Mesodermal cell (in vitro differentiated cells): ENCODE measurements at regions not wholly inside any gene's neighbourhood (a gene's known extent, or its start where the extent isn't known, plus 50 kb on each side); places are given as distances from the start of the nearest gene placed in this dataset.

Experiments
- H3K27ac ChIP-seq: 2 replicates; pipeline ENCODE4 v1.7.0; 2013; ENCODE audit warnings: mild to moderate bottlenecking, low read depth, low read length, moderate library complexity; ENCODE audit not compliant: severe bottlenecking
- H3K36me3 ChIP-seq: 2 replicates; pipeline ENCODE4 v1.7.1; 2013; ENCODE audit warnings: mild to moderate bottlenecking, low read length, moderate library complexity; ENCODE audit not compliant: control insufficient read depth, insufficient read depth
- H3K4me1 ChIP-seq: one replicate; pipeline ENCODE4 v1.7.1; 2013; ENCODE audit warnings: mild to moderate bottlenecking, low read length; ENCODE audit not compliant: insufficient read depth, control insufficient read depth, poor library complexity, severe bottlenecking
- H3K4me3 ChIP-seq: 2 replicates; pipeline ENCODE4 v1.7.0; 2013; ENCODE audit warnings: low read length, control low read depth, mild to moderate bottlenecking; ENCODE audit not compliant: insufficient read depth, poor library complexity, severe bottlenecking; ENCODE audit errors: extremely low read depth
- H3K9me3 ChIP-seq: 2 replicates; pipeline ENCODE4 v1.7.1; 2013; ENCODE audit warnings: mild to moderate bottlenecking, low read length, moderate library complexity; ENCODE audit not compliant: control insufficient read depth
- WGBS, 2 experiments: methylation state at CpG; one replicate each; pipeline ENCODE4 v1.1.5; 2013; ENCODE audit warnings: missing lambda C conversion rate in 2 of 2; ENCODE audit not compliant: insufficient coverage in 2 of 2; 5-methylcytosine and 5-hydroxymethylcytosine counted together

GRCh38 chr20:52683761-52684160 lies 288.4 kb upstream of the TSHZ2 start:
- Histone ChIP-seq H3K4me3 (no peak overlapping the region), H3K4me1 (no peaks in the 10 kb centered on the region)
- WGBS, 2 experiments: 95 to 98% methylated on average over 2 to 5 of the region's 5 CpGs

GRCh38 chr20:52682237-52682636 lies 289.9 kb upstream of the TSHZ2 start:
- WGBS, 2 experiments: no CpG with 5 or more reads among the region's 1 CpG
- Histone ChIP-seq H3K36me3 (no peaks in the 10 kb centered on the region), H3K9me3 (no peaks in the 10 kb centered on the region), H3K27ac (no peak overlapping the region), H3K4me3 (no peak overlapping the region), H3K4me1 (no peaks in the 10 kb centered on the region)

More at GRCh38 chr20:52683761-52684160, 288.4 kb upstream of the TSHZ2 start:
- Histone ChIP-seq H3K27ac (no peak overlapping the region), H3K36me3 (no peaks in the 10 kb centered on the region), H3K9me3 (no peaks in the 10 kb centered on the region)

DNA sequence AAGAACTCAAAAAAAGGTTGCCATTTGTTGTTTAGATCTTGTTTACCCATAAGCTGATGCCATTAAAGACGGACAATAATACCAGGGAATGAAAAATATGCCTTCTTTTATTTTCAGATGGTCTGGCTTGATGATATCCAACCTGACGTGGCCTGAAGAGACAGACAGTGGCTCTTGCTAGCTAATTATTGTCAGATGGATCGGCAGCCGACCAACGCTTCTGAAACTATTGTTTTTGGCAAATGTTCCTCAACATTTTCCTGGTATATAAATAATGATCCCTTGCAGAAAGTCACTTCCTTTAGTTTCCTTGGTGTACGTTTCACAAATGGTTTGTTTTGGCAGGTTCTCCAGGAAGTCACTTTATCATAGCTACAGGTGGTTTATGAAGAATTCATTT lies 290.9 kb upstream of the TSHZ2 start:
- Histone ChIP-seq H3K4me3 (no peak overlapping the region), H3K4me1 (no peaks in the 10 kb centered on the region), H3K9me3 (no peaks in the 10 kb centered on the region), H3K36me3 (no peaks in the 10 kb centered on the region), H3K27ac (no peak overlapping the region)
- whole genome bisulfite sequencing, 2 experiments: 89 to 96% methylated on average over 3 to 4 of the region's 6 CpGs

DNA sequence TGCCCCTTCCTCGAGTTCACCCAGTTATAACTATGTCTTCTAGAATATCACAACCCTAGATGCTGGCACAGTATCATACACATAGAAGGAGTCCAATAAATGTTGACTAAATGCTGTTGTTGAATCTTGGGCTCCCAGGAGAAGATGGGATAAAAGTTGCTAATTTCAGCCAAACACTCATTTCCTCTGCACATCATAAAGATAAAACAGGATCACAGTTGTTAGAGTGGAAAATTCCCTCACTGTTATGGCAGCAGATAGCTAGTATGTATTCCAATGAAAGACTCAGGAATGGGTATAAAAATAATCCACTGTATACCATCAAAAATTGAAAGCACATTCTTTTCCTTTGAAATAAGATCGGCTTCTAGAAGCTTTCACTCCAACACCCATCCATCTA lies 294.9 kb upstream of the TSHZ2 start:
- H3K4me1 ChIP-seq: no peaks in the 10 kb centered on the region
- 83% methylated on average over 1 of the region's 2 CpGs; no CpG with 5 or more reads in 1 of the 2 experiments for WGBS, 2 experiments
- H3K4me3 ChIP-seq: no peak overlapping the region
- H3K9me3 ChIP-seq: no peaks in the 10 kb centered on the region
- no peaks in the 10 kb centered on the region for H3K36me3 ChIP-seq
- H3K27ac ChIP-seq: no peak overlapping the region

- no peak overlapping the region for H3K4me3 ChIP-seq
- H3K27ac ChIP-seq: no peak overlapping the region
- no peaks in the 10 kb centered on the region for H3K9me3 ChIP-seq
- no peaks in the 10 kb centered on the region for H3K4me1 ChIP-seq
- H3K36me3 ChIP-seq: no peaks in the 10 kb centered on the region
- 76 to 87% methylated on average over 8 to 10 of the region's 13 CpGs for WGBS, 2 experiments
These were observed 295.7 kb upstream of the TSHZ2 start for GRCh38 chr20:52676283-52676995.

DNA sequence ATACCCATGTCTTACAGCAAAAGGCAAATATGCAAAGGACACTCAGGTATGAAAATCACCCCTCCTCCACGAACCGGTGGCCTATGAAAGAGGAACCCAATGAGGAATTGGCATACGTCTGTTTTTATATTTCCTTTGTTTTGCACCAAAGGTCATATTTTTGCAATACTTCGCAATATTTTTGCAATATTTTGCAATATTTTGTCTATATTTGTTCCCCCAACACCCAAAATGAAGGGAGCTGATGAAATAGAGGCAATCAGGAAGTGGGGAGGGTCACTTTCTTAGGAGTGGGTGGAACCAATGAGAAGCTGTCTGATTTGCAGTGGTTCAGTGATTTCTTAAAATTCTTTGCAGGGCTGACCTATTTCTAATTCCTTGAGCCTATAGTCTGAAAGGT lies 296.8 kb upstream of the TSHZ2 start:
- no CpG with 5 or more reads among the region's 4 CpGs for WGBS, 2 experiments
- no peak overlapping the region for H3K27ac ChIP-seq
- H3K9me3 ChIP-seq: no peaks in the 10 kb centered on the region
- no peaks in the 10 kb centered on the region for H3K4me1 ChIP-seq
- no peak overlapping the region for H3K4me3 ChIP-seq
- H3K36me3 ChIP-seq: no peaks in the 10 kb centered on the region

GRCh38 chr20:52668626-52669025 lies 303.5 kb upstream of the TSHZ2 start:
- 100% methylated on average over 1 of the region's 3 CpGs; no CpG with 5 or more reads in 1 of the 2 experiments for whole genome bisulfite sequencing, 2 experiments
- no peaks in the 10 kb centered on the region for H3K9me3 ChIP-seq
- H3K27ac ChIP-seq: no peak overlapping the region
- H3K4me1 ChIP-seq: no peaks in the 10 kb centered on the region
- H3K4me3 ChIP-seq: no peak overlapping the region
- H3K36me3 ChIP-seq: no peaks in the 10 kb centered on the region

DNA sequence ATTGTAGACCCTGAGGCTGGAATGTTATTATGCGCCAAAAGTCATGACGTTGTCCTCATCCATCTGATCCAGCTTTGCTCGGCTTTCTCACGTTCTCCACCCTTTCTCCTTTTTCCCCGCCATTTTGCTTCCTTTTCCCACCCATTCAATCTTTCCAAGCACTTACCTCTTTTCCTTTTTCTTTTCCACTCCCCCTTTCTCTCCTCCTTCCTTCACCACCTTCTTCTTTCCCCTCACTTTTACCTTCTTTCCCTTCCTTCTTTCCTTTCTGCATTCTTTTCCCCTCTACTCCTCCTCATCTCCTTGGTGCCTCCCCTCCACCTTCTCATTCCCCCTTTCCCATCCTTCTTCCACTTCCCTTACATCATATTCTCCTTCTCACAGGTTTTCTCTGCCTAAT lies 304.8 kb upstream of the TSHZ2 start:
- Histone ChIP-seq H3K4me1 (no peaks in the 10 kb centered on the region), H3K36me3 (no peaks in the 10 kb centered on the region), H3K27ac (no peak overlapping the region), H3K4me3 (no peak overlapping the region), H3K9me3 (no peaks in the 10 kb centered on the region)
- WGBS, 2 experiments: 91% methylated on average over 5 of the region's 5 CpGs

- H3K9me3 ChIP-seq: no peaks in the 10 kb centered on the region
- no peak overlapping the region for H3K27ac ChIP-seq
- H3K36me3 ChIP-seq: no peaks in the 10 kb centered on the region
- WGBS, 2 experiments: 89% methylated on average over 1 of the region's 1 CpG; no CpG with 5 or more reads in 1 of the 2 experiments
- H3K4me3 ChIP-seq: no peak overlapping the region
- no peaks in the 10 kb centered on the region for H3K4me1 ChIP-seq
These were observed 306.7 kb upstream of the TSHZ2 start for GRCh38 chr20:52665441-52665840.

- H3K36me3 ChIP-seq: no peaks in the 10 kb centered on the region
- no peak overlapping the region for H3K4me3 ChIP-seq
- no peak overlapping the region for H3K27ac ChIP-seq
- WGBS, 2 experiments: 74% methylated on average over 3 of the region's 3 CpGs; no CpG with 5 or more reads in 1 of the 2 experiments
- no peaks in the 10 kb centered on the region for H3K4me1 ChIP-seq
- H3K9me3 ChIP-seq: no peaks in the 10 kb centered on the region
These were observed 316.8 kb upstream of the TSHZ2 start for GRCh38 chr20:52655395-52655794.

GRCh38 chr20:52654567-52654966 lies 317.6 kb upstream of the TSHZ2 start:
- Histone ChIP-seq H3K36me3 (no peaks in the 10 kb centered on the region), H3K27ac (no peak overlapping the region), H3K9me3 (no peaks in the 10 kb centered on the region), H3K4me3 (no peak overlapping the region), H3K4me1 (no peaks in the 10 kb centered on the region)
- 75 to 86% methylated on average over 1 of the region's 2 CpGs for WGBS, 2 experiments
